HG03097 (cell line): ENCODE measurements at regions not wholly inside any gene's neighbourhood (a gene's known extent, or its start where the extent isn't known, plus 50 kb on each side); places are given as distances from the start of the nearest gene placed in this dataset.

Source experiments
- ATAC-seq: cut with Tn5 transposase; IDR thresholded peaks from one replicate; pipeline ENCODE4 v1.9.1; 2021; ENCODE audit not compliant: unreplicated experiment, low FRiP score

DNA sequence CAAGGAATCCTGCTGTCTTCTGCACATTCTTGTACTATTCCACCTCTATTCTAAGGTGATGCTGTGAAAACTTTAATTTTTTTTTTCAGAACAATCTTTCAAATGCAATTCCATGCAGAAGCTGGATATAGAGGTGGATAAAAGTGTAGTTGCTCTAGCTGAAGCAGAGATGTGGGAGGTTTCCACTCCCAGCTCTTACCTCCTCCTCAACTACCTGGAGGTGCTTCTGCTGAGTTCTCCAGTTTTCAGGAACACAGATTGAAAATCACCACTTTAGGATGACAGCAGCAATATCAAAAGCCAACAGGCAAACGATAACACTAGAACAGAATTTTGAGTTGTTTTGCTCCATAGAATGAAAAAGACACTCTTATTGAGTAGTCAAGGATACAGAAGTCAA lies 51.1 kb upstream of the FAM98A start:
- no peak for ATAC-seq
